GM12878 (cell line): ENCODE measurements at regions not wholly inside any gene's neighbourhood (a gene's known extent, or its start where the extent isn't known, plus 50 kb on each side); places are given as distances from the start of the nearest gene placed in this dataset.

ENCODE experiments used
- ATAC-seq: fragments of 200-7000 bp; cut with Tn5 transposase; 3 replicates; pipeline ENCODE4 v1.9.1; 2020; ENCODE audit warnings: mild to moderate bottlenecking, moderate library complexity
- BruUV-seq: library from RNA; stranded (reverse); fragments of 400-500 nt; replicated peaks from 2 replicates; lab custom pipeline; 2021; lab: Mats Ljungman, UMichigan
- CTCF ChIA-PET: fragments of 300-600 bp; sonication (Branson Sonifier 250); formaldehyde crosslinking; extraction: SDS; loops from one replicate; lab custom pipeline; 2021; ENCODE audit warnings: inconsistent platforms; lab: Yijun Ruan, JAX
- POLR2A ChIA-PET: fragments of 350-600 bp; formaldehyde crosslinking; extraction: SDS; loops from one replicate; lab custom pipeline; 2021; ENCODE audit warnings: inconsistent platforms; lab: Charles Lee
- RAD21 ChIA-PET: fragments of 300-600 bp; sonication (Branson Sonifier 250); formaldehyde crosslinking; loops from one replicate; lab custom pipeline; 2023; ENCODE audit warnings: antibody characterized with exemption; ENCODE audit not compliant: unreplicated experiment; lab: Charles Lee
- SMC1A ChIA-PET: fragments of 300-600 bp; sonication (Branson Sonifier 250); formaldehyde crosslinking; loops from one replicate; lab custom pipeline; 2023; ENCODE audit not compliant: unreplicated experiment, uncharacterized antibody; lab: Charles Lee
- DNase-seq: peaks from one replicate; pipeline ENCODE4 v3.0.0-alpha.2; 2011; ENCODE audit warnings: low read depth, low spot score
- FAIRE-seq: peaks from 3 replicates; lab custom pipeline; 2011; peaks lifted over from hg19 to GRCh38; lab: Jason Lieb, UNC
- H2AFZ ChIP-seq: 2 replicates; pipeline ENCODE4 v1.6.0; 2011; ENCODE audit warnings: low read depth, low read length, control low read depth; ENCODE audit not compliant: control insufficient read depth
- H3K27ac ChIP-seq: 2 replicates; pipeline ENCODE4 v1.5.1; 2011; ENCODE audit warnings: control low read depth; ENCODE audit not compliant: control insufficient read depth, insufficient read depth
- H3K27me3 ChIP-seq, 2 experiments: replicated peaks in 1 of 2; 2 replicates each; pipeline versions ENCODE4 v1.6.0 to v1.6.1; 2011; ENCODE audit warnings: low read length in 1 of 2; ENCODE audit not compliant: control insufficient read depth in 2 of 2, insufficient read depth in 2 of 2
- H3K36me3 ChIP-seq, 2 experiments: 2 replicates each; pipeline ENCODE4 v1.5.1; 2011; ENCODE audit warnings: low read length in 1 of 2; ENCODE audit not compliant: control insufficient read depth in 2 of 2, insufficient read depth in 2 of 2
- H3K4me1 ChIP-seq: 2 replicates; pipeline ENCODE4 v1.6.1; 2011; ENCODE audit warnings: mild to moderate bottlenecking, low read length, moderate library complexity, mixed read lengths; ENCODE audit not compliant: control insufficient read depth, insufficient read depth
- H3K4me2 ChIP-seq: 2 replicates; pipeline ENCODE4 v1.6.0; 2011; ENCODE audit warnings: control low read depth; ENCODE audit not compliant: control insufficient read depth, insufficient read depth
- H3K4me3 ChIP-seq: fragments of 200-600 bp; sonication (generic); 2 replicates; pipeline ENCODE4 v1.5.1; 2016
- H3K79me2 ChIP-seq: 2 replicates; pipeline ENCODE4 v1.6.0; 2011; ENCODE audit warnings: low read length; ENCODE audit not compliant: control insufficient read depth, insufficient read depth
- H3K9ac ChIP-seq: 2 replicates; pipeline ENCODE4 v1.8.0; 2011; ENCODE audit warnings: low read length, control low read depth, mixed read lengths; ENCODE audit not compliant: control insufficient read depth, insufficient read depth
- H3K9me3 ChIP-seq: replicated peaks from 3 replicates; pipeline ENCODE4 v1.5.1; 2011; ENCODE audit warnings: mild to moderate bottlenecking, low read length; ENCODE audit not compliant: control insufficient read depth, insufficient read depth
- H4K20me1 ChIP-seq: 2 replicates; pipeline ENCODE4 v1.6.0; 2011; ENCODE audit not compliant: control insufficient read depth, insufficient read depth
- ATF2 ChIP-seq: IDR thresholded peaks from 2 replicates; pipeline ENCODE4 v1.6.1; 2012; ENCODE audit warnings: low read length, inconsistent platforms
- HDAC2 ChIP-seq: fragments of 200-600 bp; sonication (generic); IDR thresholded peaks from 2 replicates; pipeline ENCODE4 v1.6.1; 2017
- IKZF2 ChIP-seq, 2 experiments: fragments of 450-650 bp; IDR thresholded peaks; 2 replicates each; pipeline ENCODE4 v1.6.1; 2017; ENCODE audit warnings: mild to moderate bottlenecking in 2 of 2, moderate library complexity in 2 of 2
- IRF3 ChIP-seq: fragments of 450-650 bp; IDR thresholded peaks from 2 replicates; pipeline ENCODE4 v1.6.1; 2014; ENCODE audit warnings: mild to moderate bottlenecking
- POLR2AphosphoS5 ChIP-seq: IDR thresholded peaks from 2 replicates; pipeline ENCODE4 v1.6.1; 2011; ENCODE audit warnings: mild to moderate bottlenecking, low read length, inconsistent platforms
- ZNF274 ChIP-seq: IDR thresholded peaks from one replicate; pipeline ENCODE4 v1.8.0; 2011; ENCODE audit not compliant: insufficient read length, insufficient read depth
- WGBS: methylation state at CpG from one replicate; pipeline ENCODE4 v1.1.6; 2016; ENCODE audit warnings: low lambda C conversion rate; ENCODE audit not compliant: insufficient replicate concordance, insufficient coverage; ENCODE audit errors: missing lambda C conversion rate; 5-methylcytosine and 5-hydroxymethylcytosine counted together
- in situ Hi-C: fragments of 300-500 bp; cut with MboI; formaldehyde crosslinking; loops from 9 replicates; pipeline ENCODE4 v1.14.3; 2018; ENCODE audit warnings: mixed read lengths
- intact Hi-C: fragments of 100-400 bp; cut with micrococcal nuclease; formaldehyde crosslinking; loops from one replicate; pipeline ENCODE4 v1.14.2; 2022; ENCODE audit not compliant: unreplicated experiment
- TF ChIP-seq, protein P1 (sequence below): fragments of 450-650 bp; formaldehyde crosslinking; IDR thresholded peaks from 2 replicates; pipeline ENCODE4 v1.4.0; 2020; ENCODE audit warnings: mild to moderate bottlenecking, moderate library complexity

- Histone ChIP-seq H3K36me3 (no peaks in the 10 kb centered on the region), H3K27ac (no peak overlapping the region), H3K4me3 (no peak overlapping the region), H3K4me2 (no peak overlapping the region), H3K4me1 (no peaks in the 10 kb centered on the region), H3K27me3 (no peaks in the 10 kb centered on the region), H2AFZ (no peak overlapping the region), H4K20me1 (no peaks in the 10 kb centered on the region), H3K79me2 (no peaks in the 10 kb centered on the region), H3K9ac (no peak overlapping the region), H3K9me3 (no peaks in the 10 kb centered on the region)
- ChIA-PET SMC1A (interaction anchor here (1.1 kb wide), 1 partner anchor 11 kb away, joined by 4 read pairs; no protein-coding TSS in a partner anchor), RAD21 (no interaction called here), POLR2A (interaction anchor here (1.0 kb wide), 1 partner anchor 16 kb away, joined by 3 read pairs; no protein-coding TSS in a partner anchor), CTCF (no interaction called here)
- WGBS = 44% methylated on average over 1 of the region's 1 CpG
- no peak for TF ChIP-seq IRF3
- no peak for TF ChIP-seq HDAC2
- TF ChIP-seq, protein P1, sequence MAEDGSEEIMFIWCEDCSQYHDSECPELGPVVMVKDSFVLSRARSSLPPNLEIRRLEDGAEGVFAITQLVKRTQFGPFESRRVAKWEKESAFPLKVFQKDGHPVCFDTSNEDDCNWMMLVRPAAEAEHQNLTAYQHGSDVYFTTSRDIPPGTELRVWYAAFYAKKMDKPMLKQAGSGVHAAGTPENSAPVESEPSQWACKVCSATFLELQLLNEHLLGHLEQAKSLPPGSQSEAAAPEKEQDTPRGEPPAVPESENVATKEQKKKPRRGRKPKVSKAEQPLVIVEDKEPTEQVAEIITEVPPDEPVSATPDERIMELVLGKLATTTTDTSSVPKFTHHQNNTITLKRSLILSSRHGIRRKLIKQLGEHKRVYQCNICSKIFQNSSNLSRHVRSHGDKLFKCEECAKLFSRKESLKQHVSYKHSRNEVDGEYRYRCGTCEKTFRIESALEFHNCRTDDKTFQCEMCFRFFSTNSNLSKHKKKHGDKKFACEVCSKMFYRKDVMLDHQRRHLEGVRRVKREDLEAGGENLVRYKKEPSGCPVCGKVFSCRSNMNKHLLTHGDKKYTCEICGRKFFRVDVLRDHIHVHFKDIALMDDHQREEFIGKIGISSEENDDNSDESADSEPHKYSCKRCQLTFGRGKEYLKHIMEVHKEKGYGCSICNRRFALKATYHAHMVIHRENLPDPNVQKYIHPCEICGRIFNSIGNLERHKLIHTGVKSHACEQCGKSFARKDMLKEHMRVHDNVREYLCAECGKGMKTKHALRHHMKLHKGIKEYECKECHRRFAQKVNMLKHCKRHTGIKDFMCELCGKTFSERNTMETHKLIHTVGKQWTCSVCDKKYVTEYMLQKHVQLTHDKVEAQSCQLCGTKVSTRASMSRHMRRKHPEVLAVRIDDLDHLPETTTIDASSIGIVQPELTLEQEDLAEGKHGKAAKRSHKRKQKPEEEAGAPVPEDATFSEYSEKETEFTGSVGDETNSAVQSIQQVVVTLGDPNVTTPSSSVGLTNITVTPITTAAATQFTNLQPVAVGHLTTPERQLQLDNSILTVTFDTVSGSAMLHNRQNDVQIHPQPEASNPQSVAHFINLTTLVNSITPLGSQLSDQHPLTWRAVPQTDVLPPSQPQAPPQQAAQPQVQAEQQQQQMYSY (CRISPR knock-in tag) = no peak
- no peak for TF ChIP-seq IKZF2 (IDR thresholded peaks at IDR 0.05)
- TF ChIP-seq POLR2AphosphoS5 = no peak
- no peak for TF ChIP-seq ZNF274
- TF ChIP-seq ATF2 = no peak
- intact Hi-C loops = no loop called here
- in situ Hi-C loops = no loop called here
- BruUV-seq = no TSS peak
- DNase-seq (no peak), FAIRE-seq (no peak), ATAC-seq (no peak)
Observed at GRCh38 chr5:61941637-61942036, 364.4 kb upstream of the KIF2A start.
